ENCODE measurements at regions not wholly inside any gene's neighbourhood (a gene's known extent, or its start where the extent isn't known, plus 50 kb on each side); places are given as distances from the start of the nearest gene placed in this dataset.

DNA sequence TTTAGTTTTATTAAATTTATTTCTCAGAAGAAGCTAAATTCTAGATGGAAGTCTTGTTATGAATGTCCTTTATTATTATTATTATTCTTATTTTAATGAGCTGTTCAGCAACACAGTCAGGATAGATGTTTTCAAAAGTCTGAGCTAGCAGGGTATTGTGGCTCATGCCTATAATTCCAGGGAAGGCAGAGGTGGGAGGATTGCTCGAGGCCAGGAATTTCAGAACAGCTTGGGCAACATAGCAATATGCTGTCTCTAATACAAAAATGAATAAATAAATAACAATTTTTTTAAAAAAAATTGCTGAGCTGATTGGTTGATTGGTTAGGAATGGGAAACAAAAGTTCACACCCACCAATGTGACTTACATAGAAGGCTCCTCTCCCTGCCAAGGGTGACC lies 274.1 kb upstream of the CYRIA start:
- TF ChIP-seq, protein P1, sequence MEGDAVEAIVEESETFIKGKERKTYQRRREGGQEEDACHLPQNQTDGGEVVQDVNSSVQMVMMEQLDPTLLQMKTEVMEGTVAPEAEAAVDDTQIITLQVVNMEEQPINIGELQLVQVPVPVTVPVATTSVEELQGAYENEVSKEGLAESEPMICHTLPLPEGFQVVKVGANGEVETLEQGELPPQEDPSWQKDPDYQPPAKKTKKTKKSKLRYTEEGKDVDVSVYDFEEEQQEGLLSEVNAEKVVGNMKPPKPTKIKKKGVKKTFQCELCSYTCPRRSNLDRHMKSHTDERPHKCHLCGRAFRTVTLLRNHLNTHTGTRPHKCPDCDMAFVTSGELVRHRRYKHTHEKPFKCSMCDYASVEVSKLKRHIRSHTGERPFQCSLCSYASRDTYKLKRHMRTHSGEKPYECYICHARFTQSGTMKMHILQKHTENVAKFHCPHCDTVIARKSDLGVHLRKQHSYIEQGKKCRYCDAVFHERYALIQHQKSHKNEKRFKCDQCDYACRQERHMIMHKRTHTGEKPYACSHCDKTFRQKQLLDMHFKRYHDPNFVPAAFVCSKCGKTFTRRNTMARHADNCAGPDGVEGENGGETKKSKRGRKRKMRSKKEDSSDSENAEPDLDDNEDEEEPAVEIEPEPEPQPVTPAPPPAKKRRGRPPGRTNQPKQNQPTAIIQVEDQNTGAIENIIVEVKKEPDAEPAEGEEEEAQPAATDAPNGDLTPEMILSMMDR (IDR thresholded peaks at IDR 0.05; ENCODE audit: low read depth, low read length) = no peak
- TF ChIP-seq POLR2A (IDR thresholded peaks at IDR 0.05; ENCODE audit: extremely low read depth, insufficient read length) = no peak
- TF ChIP-seq, protein P2, sequence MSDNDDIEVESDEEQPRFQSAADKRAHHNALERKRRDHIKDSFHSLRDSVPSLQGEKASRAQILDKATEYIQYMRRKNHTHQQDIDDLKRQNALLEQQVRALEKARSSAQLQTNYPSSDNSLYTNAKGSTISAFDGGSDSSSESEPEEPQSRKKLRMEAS (IDR thresholded peaks at IDR 0.05; ENCODE audit: low read depth, low read length) = no peak
